ENCODE measurements at regions not wholly inside any gene's neighbourhood (a gene's known extent, or its start where the extent isn't known, plus 50 kb on each side); places are given as distances from the start of the nearest gene placed in this dataset.

DNA sequence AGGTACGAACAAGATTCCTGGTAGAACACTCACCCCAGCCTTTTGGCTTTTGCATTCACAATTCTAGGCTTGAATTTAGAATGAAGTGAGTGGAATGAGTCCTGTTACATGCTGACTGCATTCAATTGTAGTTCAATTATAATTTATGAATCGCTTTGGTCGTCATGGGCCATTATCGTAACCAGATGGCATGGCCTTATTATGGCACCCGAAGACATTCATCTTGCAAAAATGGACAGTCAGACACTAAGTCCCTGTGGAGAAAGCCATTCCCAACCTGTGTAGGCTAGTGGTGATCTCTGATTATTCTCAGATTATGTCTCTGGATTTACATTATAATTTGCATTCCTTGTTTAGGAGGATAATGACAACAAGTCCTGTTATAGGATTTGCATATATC, 292.4 kb upstream of the NPSR1 start:
- no peaks in the 10 kb centered on the region for H3K36me3 Mint-ChIP-seq
- WGBS (ENCODE audit: insufficient coverage), result 95% methylated on average over 5 of the region's 5 CpGs
- H3K27me3 Mint-ChIP-seq (ENCODE audit: low read depth in 2 of 2), result no peaks in the 10 kb centered on the region
- H3K9me3 ChIP-seq (ENCODE audit: control insufficient read depth, insufficient read depth, low read length), result no peaks in the 10 kb centered on the region
- H3K27ac Mint-ChIP-seq, result no peak overlapping the region
- H3K4me3 ChIP-seq (ENCODE audit: low read length), result no peak overlapping the region
- peaks cover 5 to 8% of the 10 kb centered on the region in 2 donors for H3K9me3 Mint-ChIP-seq
- ATAC-seq (no peak), DNase-seq (no peak)
- H3K36me3 ChIP-seq (ENCODE audit: control insufficient read depth, insufficient read depth, low read length), result no peaks in the 10 kb centered on the region
- TF ChIP-seq, protein P1, sequence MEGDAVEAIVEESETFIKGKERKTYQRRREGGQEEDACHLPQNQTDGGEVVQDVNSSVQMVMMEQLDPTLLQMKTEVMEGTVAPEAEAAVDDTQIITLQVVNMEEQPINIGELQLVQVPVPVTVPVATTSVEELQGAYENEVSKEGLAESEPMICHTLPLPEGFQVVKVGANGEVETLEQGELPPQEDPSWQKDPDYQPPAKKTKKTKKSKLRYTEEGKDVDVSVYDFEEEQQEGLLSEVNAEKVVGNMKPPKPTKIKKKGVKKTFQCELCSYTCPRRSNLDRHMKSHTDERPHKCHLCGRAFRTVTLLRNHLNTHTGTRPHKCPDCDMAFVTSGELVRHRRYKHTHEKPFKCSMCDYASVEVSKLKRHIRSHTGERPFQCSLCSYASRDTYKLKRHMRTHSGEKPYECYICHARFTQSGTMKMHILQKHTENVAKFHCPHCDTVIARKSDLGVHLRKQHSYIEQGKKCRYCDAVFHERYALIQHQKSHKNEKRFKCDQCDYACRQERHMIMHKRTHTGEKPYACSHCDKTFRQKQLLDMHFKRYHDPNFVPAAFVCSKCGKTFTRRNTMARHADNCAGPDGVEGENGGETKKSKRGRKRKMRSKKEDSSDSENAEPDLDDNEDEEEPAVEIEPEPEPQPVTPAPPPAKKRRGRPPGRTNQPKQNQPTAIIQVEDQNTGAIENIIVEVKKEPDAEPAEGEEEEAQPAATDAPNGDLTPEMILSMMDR (IDR thresholded peaks at IDR 0.05), result no peak
- no peak overlapping the region for H3K27ac ChIP-seq (ENCODE audit: low read length)
- H3K4me3 Mint-ChIP-seq, result no peak overlapping the region
- intact Hi-C loops (cut with micrococcal nuclease), result no loop called here
- H3K27me3 ChIP-seq (ENCODE audit: control insufficient read depth, insufficient read depth, low read length), result no peaks in the 10 kb centered on the region
- no peaks in the 10 kb centered on the region for H3K4me1 Mint-ChIP-seq
- no peaks in the 10 kb centered on the region for H3K4me1 ChIP-seq (ENCODE audit: control insufficient read depth, insufficient read depth, low read length)

DNA sequence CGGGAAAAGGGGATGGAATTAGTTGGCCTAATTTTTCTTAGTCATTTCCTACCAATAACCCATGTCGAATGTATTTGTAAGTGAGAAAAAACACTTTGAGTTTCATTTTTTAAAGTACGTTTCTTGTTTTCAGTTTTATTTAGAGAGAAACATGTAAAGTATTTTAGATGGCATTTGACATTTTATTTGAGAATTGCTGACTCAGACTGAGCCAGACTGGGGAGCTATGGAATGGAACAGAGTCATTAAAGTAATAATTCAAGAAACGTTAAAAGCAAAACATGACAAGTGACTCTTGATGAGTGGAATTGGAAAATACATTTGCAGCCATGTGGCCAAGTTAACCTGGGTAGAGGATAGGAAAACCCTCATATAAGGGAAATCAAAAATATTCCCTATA, 286.1 kb upstream of the NPSR1 start:
- H3K4me1 Mint-ChIP-seq, result no peaks in the 10 kb centered on the region

DNA sequence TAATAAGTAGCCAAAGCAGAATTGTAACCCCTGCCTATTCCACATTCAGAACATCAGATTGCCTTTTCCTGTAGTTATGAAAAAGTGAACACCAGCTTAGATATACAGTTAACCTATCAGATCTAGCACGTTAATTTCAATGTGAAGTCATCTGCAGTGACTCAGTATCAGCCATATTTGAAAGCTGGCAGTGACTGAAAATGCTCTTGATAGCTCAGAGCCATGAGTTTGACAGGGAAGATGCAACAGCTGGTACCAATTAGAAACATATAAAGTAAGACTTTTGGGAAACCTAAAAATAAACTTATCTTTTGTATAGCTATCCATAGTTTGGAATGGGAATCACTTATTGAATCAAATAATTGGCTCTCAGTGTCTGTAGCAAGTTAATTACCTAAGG, 284.1 kb upstream of the NPSR1 start:
- Histone ChIP-seq H3K27ac (ENCODE audit: low read length) (no peak overlapping the region), H3K4me3 (ENCODE audit: low read length) (no peak overlapping the region), H3K4me1 (ENCODE audit: control insufficient read depth, insufficient read depth, low read length) (no peaks in the 10 kb centered on the region), H3K9me3 (ENCODE audit: control insufficient read depth, insufficient read depth, low read length) (no peaks in the 10 kb centered on the region), H3K36me3 (ENCODE audit: control insufficient read depth, insufficient read depth, low read length) (no peaks in the 10 kb centered on the region), H3K27me3 (ENCODE audit: control insufficient read depth, insufficient read depth, low read length) (no peaks in the 10 kb centered on the region)
- Mint-ChIP-seq H3K4me3 (no peak overlapping the region), H3K27me3 (ENCODE audit: low read depth in 2 of 2) (no peaks in the 10 kb centered on the region), H3K36me3 (no peaks in the 10 kb centered on the region), H3K9me3 (peaks cover 5 to 8% of the 10 kb centered on the region in 2 donors), H3K27ac (no peak overlapping the region), H3K4me1 (no peaks in the 10 kb centered on the region)
- DNase-seq, result no peak
- 86% methylated on average over 1 of the region's 1 CpG for WGBS (ENCODE audit: insufficient coverage)
- TF ChIP-seq, protein P1 (IDR thresholded peaks at IDR 0.05), result no peak
- ATAC-seq, result no peak
- intact Hi-C loops (cut with micrococcal nuclease), result no loop called here

More for the DNA sequence above, 286.1 kb upstream of the NPSR1 start:
- Histone ChIP-seq H3K4me3 (ENCODE audit: low read length) (no peak overlapping the region), H3K36me3 (ENCODE audit: control insufficient read depth, insufficient read depth, low read length) (no peaks in the 10 kb centered on the region), H3K9me3 (ENCODE audit: control insufficient read depth, insufficient read depth, low read length) (no peaks in the 10 kb centered on the region), H3K27ac (ENCODE audit: low read length) (no peak overlapping the region), H3K4me1 (ENCODE audit: control insufficient read depth, insufficient read depth, low read length) (no peaks in the 10 kb centered on the region), H3K27me3 (ENCODE audit: control insufficient read depth, insufficient read depth, low read length) (no peaks in the 10 kb centered on the region)
- Mint-ChIP-seq H3K27me3 (ENCODE audit: low read depth in 2 of 2) (no peaks in the 10 kb centered on the region), H3K9me3 (peaks cover 3 to 8% of the 10 kb centered on the region in 2 donors), H3K36me3 (no peaks in the 10 kb centered on the region), H3K27ac (no peak overlapping the region), H3K4me3 (no peak overlapping the region)
- ATAC-seq (no peak), DNase-seq (no peak)
- intact Hi-C loops (cut with micrococcal nuclease), result no loop called here
- TF ChIP-seq, protein P1 (IDR thresholded peaks at IDR 0.05), result no peak
- 77% methylated on average over 2 of the region's 4 CpGs for WGBS (ENCODE audit: insufficient coverage)

DNA sequence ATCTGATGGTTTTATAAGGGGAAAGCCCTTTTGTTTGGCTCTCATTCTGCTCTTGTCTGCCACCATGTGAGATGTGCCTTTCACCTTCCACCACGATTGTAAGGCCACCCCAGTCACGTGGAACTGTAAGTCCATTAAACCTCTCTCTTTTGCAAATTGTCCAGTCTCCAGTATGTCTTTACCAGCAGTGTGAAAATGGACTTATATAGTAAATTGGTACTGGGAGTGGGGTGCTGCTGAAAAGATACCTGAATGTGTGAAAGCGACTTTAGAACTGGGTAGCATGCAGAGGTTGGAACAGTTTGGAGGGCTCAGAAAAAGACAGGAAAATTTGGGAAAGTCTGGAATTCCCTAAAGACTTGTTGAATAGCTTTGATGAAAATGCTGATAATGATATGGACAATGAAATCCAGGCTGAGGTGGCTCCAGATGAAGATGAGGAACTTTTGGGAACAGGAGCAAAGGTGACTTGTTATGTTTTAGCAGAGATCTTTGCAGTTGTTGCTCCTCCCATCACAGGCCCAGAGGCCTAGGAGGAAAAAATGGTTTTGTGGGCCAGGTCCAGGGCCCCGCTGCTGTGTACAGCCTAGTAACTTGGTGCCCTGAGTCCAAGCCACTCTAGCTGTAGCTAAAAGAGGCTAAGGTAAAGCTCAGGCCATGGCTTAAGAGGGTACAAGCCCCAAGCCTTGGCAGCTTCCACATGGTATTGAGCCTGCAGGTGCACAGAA, 275.7 kb upstream of the NPSR1 start:
- H3K4me1 ChIP-seq (ENCODE audit: control insufficient read depth, insufficient read depth, low read length), result no peaks in the 10 kb centered on the region
- H3K4me3 Mint-ChIP-seq, result no peak overlapping the region
- H3K36me3 Mint-ChIP-seq, result no peaks in the 10 kb centered on the region
- H3K27ac ChIP-seq (ENCODE audit: low read length), result no peak overlapping the region
- H3K4me3 ChIP-seq (ENCODE audit: low read length), result no peak overlapping the region
- H3K27me3 ChIP-seq (ENCODE audit: control insufficient read depth, insufficient read depth, low read length), result no peaks in the 10 kb centered on the region
- intact Hi-C loops (cut with micrococcal nuclease), result no loop called here
- DNase-seq, result no peak
- WGBS (ENCODE audit: insufficient coverage), result 79% methylated on average over 4 of the region's 4 CpGs
- no peaks in the 10 kb centered on the region for H3K4me1 Mint-ChIP-seq
- no peak overlapping the region for H3K27ac Mint-ChIP-seq
- peaks cover 7% of the 10 kb centered on the region in 2 donors for H3K9me3 Mint-ChIP-seq
- TF ChIP-seq, protein P1 (IDR thresholded peaks at IDR 0.05), result no peak
- no peaks in the 10 kb centered on the region for H3K36me3 ChIP-seq (ENCODE audit: control insufficient read depth, insufficient read depth, low read length)
- ATAC-seq, result no peak
- no peaks in the 10 kb centered on the region for H3K27me3 Mint-ChIP-seq (ENCODE audit: low read depth in 2 of 2)
- no peaks in the 10 kb centered on the region for H3K9me3 ChIP-seq (ENCODE audit: control insufficient read depth, insufficient read depth, low read length)
